ENCODE measurements at regions not wholly inside any gene's neighbourhood (a gene's known extent, or its start where the extent isn't known, plus 50 kb on each side); places are given as distances from the start of the nearest gene placed in this dataset.
A peak's percentile ranks its signal among the peaks of the same experiment; 100 is the strongest.

DNA sequence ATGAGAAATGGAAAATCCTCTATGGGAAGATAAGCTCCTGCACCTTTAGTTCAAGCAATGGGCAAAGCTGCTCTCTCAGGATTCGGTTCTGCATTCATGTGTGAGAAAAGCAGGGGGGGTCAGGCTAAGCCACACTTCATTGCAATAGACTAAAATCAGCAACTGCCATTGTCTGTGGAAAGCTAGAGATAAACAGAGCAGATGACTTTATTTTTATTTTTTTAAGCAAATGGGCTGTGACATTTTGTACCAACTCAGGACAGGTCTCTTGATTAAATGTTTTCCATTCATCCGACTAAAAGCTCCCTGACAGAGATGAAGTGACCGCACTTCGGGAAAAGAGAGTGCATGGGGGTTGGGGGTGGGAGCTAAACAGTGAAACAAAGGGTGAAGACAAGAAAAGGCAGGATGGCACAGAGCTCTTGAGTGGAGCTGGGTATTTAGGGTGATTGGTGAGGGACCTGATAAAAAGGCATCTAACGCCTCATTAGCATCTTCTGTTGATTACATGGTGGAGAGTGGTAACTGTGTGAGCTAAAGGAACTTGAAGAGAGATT, 987.4 kb downstream of the TUSC7 start:
- H3K27ac Mint-ChIP-seq = no peak overlapping the region
- ATAC-seq = no peak
- no peaks in the 10 kb centered on the region for H3K4me1 Mint-ChIP-seq
- H3K36me3 Mint-ChIP-seq = no peaks in the 10 kb centered on the region
- H3K9me3 Mint-ChIP-seq = no peaks in the 10 kb centered on the region
- no peaks in the 10 kb centered on the region for H3K27me3 Mint-ChIP-seq
- H3K4me3 Mint-ChIP-seq = no peak overlapping the region

DNA sequence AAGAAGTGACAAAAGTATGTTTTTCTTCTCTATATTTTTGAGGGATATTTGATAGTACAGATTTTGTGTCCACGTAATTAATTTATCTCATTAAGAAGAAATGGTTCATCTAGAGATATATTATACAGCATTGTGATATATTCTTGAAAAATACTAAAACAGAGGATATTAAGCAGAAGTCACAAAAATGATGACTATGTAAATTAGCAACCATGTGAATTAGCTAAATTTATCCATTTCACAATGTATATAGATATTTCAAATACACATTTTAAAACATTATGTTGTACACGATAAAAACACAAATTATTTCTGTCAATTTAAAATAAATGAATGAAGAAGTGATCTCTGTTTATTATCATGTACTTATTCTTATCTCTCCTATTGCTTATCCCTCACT, 989.5 kb downstream of the TUSC7 start:
- H3K27me3 Mint-ChIP-seq = no peaks in the 10 kb centered on the region
- H3K4me3 Mint-ChIP-seq = no peak overlapping the region
- H3K36me3 Mint-ChIP-seq = no peaks in the 10 kb centered on the region
- ATAC-seq = no peak
- no peaks in the 10 kb centered on the region for H3K9me3 Mint-ChIP-seq
- H3K27ac Mint-ChIP-seq = no peak overlapping the region
- no peaks in the 10 kb centered on the region for H3K4me1 Mint-ChIP-seq

DNA sequence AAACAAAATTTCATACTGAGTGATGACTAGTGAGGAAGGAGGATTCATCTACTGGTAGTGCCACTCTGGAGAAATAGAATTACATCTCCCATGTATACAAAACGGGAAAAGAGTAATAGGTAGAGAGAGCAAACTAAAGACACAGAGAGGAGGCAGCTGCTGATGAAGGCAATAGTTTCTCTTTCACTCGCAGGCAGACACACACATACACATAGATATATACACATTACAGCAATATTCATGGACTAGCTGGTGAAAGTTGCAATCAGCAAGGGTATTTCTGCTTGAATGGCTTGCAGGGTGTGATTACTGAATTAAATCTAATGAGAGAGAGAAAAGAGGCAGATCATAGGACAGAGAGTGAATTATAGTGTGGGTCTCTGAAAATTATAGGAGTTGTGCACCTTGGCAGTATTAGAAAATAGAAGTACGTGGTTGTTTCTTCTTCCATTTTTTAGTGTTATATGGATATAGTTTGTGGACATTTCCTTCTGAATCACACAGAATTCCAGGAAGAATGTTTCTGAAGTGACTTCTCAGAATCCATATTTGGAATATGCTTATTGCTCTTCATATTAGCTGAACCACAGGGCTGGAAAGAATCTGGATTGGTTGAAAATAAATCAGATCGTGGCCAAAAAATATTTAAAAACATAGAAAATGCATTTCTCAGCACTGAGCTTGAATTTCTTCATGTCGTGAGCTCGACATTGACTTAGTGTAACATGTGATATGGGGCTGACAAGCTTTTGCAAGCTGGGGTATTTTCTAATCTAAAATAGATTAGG, 991.2 kb downstream of the TUSC7 start:
- Mint-ChIP-seq H3K36me3 (no peaks in the 10 kb centered on the region), H3K27ac (no peak overlapping the region), H3K9me3 (no peaks in the 10 kb centered on the region), H3K27me3 (no peaks in the 10 kb centered on the region), H3K4me3 (no peak overlapping the region), H3K4me1 (no peaks in the 10 kb centered on the region)
- ATAC-seq = no peak

DNA sequence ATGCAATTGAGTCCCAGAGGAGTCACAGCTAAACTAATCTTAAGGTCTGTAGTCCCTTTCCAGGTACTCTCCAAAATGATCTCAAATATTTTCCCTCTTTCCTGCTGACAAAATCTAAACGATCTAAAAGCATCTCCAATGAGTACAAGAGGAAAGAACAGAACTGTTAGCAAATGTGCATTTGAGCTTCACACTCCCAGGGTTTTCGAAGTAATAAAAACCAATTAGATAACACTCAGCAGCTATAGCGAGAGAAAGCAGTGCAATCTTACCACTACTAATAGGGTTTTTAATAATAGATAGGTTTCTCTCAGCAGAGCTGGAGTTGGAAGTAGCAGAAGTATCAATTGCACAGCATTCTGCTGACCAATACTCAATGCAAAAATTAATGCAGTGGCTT, 995.4 kb downstream of the TUSC7 start:
- H3K9me3 Mint-ChIP-seq = no peaks in the 10 kb centered on the region
- no peaks in the 10 kb centered on the region for H3K27me3 Mint-ChIP-seq
- H3K4me1 Mint-ChIP-seq = no peaks in the 10 kb centered on the region
- H3K27ac Mint-ChIP-seq = no peak overlapping the region
- H3K4me3 Mint-ChIP-seq = no peak overlapping the region
- H3K36me3 Mint-ChIP-seq = no peaks in the 10 kb centered on the region
- ATAC-seq = no peak

DNA sequence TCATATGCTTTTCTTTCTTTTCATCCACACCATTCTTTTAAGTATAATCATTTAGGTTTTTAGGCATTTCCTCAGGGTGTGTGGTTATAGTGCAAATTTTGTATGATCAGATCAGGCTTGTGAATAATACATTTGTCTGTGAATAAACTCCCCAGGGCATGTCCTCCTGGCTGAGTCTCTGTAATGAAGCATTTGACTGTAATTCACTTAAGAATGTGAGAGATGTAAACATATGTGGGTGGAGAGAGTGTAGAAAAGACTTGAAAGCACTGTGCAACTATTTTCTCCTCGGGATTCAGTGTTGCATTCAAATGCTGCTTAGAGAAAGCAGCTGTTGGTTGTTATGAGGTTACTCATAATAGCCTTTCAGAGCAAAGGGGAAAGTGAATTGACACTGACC, 996.5 kb downstream of the TUSC7 start:
- ATAC-seq = no peak
- no peaks in the 10 kb centered on the region for H3K27me3 Mint-ChIP-seq
- H3K9me3 Mint-ChIP-seq = peaks cover 4% of the 10 kb centered on the region
- H3K4me3 Mint-ChIP-seq = no peak overlapping the region
- no peaks in the 10 kb centered on the region for H3K4me1 Mint-ChIP-seq
- H3K27ac Mint-ChIP-seq = no peak overlapping the region
- H3K36me3 Mint-ChIP-seq = no peaks in the 10 kb centered on the region

DNA sequence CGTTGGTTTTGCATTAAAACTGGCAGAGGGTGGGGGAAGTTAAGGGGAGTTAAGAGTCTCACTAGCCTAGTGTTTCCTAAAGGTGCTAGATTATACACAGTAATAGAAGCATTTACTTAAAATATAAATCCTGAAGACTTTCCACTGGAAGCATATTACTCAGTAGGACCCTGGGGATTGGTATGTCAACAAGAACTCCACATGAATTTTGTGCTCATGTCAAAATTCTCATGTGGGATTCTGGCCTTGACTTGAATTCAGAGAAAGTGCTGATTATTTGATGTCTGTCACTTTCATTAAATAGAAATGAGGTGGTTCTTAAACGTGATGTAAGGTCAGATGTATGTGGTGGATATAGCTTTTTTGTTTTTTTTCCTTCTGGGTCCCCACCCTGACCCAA, 997.2 kb downstream of the TUSC7 start:
- Mint-ChIP-seq H3K27ac (no peak overlapping the region), H3K4me1 (no peaks in the 10 kb centered on the region), H3K27me3 (no peaks in the 10 kb centered on the region), H3K4me3 (no peak overlapping the region), H3K9me3 (peaks cover 4% of the 10 kb centered on the region), H3K36me3 (no peaks in the 10 kb centered on the region)
- no peak for ATAC-seq

DNA sequence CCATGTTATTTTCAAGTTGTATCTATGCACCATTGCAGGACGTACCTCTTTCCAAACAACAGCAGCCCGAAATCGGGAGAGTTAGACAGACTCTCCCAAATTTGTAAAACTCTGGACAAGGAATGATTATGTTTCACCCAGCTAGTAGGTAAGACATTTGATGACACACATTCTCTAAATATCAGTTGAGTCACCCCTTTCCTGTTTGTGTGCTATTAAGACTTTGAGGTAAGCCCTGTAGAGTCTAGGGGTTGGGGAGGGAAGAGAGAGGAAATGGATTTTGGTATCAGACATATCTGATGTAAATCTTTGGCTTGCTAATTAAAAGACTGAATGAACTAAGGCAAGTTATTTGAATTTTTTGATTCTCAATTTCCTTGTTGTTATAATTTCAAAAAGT, 999.0 kb downstream of the TUSC7 start:
- Mint-ChIP-seq H3K4me3 (no peak overlapping the region), H3K27me3 (no peaks in the 10 kb centered on the region), H3K27ac (no peak overlapping the region), H3K36me3 (no peaks in the 10 kb centered on the region), H3K9me3 (peaks cover 4% of the 10 kb centered on the region), H3K4me1 (no peaks in the 10 kb centered on the region)
- no peak for ATAC-seq

DNA sequence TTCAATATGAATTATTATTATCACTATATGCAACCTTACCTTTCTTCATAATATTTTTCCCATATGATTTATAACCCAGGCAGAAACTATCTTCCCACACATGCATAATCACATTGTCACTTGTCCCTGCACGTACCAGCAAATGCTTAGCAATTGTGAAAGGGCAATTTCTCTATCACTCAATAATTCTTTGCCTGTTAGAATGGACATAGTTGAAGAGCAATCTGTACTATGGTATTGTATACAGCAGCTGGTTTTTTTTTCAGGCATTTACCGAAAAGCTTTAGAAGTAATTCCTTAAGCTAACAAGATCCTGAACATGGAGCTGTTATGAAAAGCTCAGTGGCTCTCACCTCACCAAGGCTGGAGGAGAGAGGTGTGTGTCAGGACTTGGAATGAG, 999.5 kb downstream of the TUSC7 start:
- H3K4me3 Mint-ChIP-seq = no peak overlapping the region
- no peaks in the 10 kb centered on the region for H3K4me1 Mint-ChIP-seq
- ATAC-seq = no peak
- no peaks in the 10 kb centered on the region for H3K27me3 Mint-ChIP-seq
- no peaks in the 10 kb centered on the region for H3K36me3 Mint-ChIP-seq
- peaks cover 4% of the 10 kb centered on the region for H3K9me3 Mint-ChIP-seq
- H3K27ac Mint-ChIP-seq = no peak overlapping the region

DNA sequence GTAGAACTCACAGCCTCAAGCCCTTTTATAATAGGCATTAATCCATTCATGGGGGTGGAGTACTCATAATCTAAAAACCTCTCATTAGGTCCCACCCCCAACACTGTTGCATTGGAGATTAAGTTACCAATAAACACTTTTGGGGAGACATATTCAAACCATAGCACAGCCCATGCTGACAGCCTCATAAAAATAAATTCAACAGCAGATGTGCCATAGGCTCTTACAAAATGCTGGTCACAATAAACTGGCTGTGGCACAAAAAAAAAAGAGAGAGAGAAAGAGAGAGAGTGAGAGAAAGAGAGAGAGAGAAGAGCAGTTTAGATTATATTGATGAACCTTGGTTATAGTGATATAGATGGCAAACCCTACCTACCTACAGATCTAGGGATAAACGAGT, 1000.9 kb downstream of the TUSC7 start:
- Mint-ChIP-seq H3K4me3 (no peak overlapping the region), H3K27me3 (no peaks in the 10 kb centered on the region), H3K4me1 (no peaks in the 10 kb centered on the region), H3K36me3 (no peaks in the 10 kb centered on the region), H3K27ac (no peak overlapping the region), H3K9me3 (peaks cover 4% of the 10 kb centered on the region)
- ATAC-seq = no peak

DNA sequence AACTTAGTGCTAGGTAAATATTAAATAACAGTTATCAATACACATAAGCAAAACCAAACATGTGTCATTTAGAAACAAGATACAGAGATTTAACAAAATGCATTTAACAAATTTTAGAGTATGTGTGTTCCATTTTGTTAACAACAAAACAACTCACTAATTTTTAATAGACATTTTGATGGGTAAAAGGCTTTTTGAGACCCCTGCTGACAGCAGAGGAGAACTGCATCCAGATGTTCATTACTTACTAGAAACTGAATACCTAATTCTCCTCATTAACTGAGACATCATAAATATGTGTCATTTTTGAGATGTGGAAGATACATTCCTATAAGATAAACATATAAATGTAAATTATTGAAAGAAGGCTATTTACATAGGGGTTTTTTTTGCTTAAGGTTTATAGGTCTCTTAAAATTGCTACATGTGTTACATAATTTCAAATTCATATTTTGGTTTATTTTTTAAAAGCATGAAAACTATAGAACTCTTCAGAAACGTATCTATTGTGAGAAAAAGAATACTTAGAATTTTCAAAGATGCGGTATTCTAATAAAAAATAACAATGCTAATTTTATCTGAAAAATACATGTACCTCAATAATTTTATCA, 1009.8 kb downstream of the TUSC7 start:
- ATAC-seq = no peak
- H3K4me1 Mint-ChIP-seq = peaks cover 14% of the 10 kb centered on the region

DNA sequence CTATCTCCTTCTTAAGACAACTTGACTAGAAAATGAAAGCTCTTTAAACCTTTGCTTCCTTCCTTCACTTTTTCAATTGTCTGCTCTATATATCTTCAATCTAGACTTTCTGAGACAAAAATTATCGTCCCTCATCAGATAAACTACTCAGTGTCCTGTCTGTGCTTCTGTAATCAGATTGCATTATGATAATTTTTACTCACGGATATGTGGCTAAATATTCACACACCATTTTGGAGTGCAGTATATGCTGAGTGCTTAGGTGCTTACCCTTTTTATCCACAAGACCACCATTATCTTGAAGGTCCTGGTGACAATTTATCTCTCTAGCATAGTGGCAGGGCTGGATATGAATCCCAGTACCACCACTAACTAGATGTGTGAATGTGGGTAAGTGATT, 1012.3 kb downstream of the TUSC7 start:
- Mint-ChIP-seq H3K9me3 (no peaks in the 10 kb centered on the region), H3K27ac (no peak overlapping the region), H3K4me3 (no peak overlapping the region), H3K27me3 (no peaks in the 10 kb centered on the region), H3K36me3 (no peaks in the 10 kb centered on the region), H3K4me1 (peaks cover 14% of the 10 kb centered on the region)
- ATAC-seq = no peak

More for the DNA sequence above, 1009.8 kb downstream of the TUSC7 start:
- no peak overlapping the region for H3K4me3 Mint-ChIP-seq
- no peaks in the 10 kb centered on the region for H3K9me3 Mint-ChIP-seq
- no peaks in the 10 kb centered on the region for H3K27me3 Mint-ChIP-seq
- H3K36me3 Mint-ChIP-seq = no peaks in the 10 kb centered on the region
- H3K27ac Mint-ChIP-seq = no peak overlapping the region

DNA sequence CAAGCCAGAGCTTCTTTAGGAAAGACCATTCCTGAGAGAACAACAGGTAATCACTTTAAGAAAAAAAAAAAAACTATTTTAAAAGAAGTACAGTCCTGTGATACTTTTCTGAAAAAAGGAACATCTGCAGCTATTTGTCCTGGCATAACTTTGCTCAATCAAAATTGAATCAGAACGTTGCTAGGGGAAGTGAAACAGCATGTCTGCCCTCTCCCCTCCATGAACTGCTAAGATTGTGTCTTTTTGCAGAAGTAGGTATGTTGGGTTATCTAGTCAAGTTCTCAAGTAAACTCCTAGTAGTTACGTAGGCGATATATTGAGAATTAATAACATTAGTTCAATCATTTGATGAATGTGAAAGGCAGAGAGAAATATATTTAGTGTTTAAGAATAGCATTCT, 1013.3 kb downstream of the TUSC7 start:
- no peak overlapping the region for H3K27ac Mint-ChIP-seq
- H3K4me1 Mint-ChIP-seq = peaks cover 14% of the 10 kb centered on the region
- no peaks in the 10 kb centered on the region for H3K9me3 Mint-ChIP-seq
- no peaks in the 10 kb centered on the region for H3K27me3 Mint-ChIP-seq
- no peak overlapping the region for H3K4me3 Mint-ChIP-seq
- no peaks in the 10 kb centered on the region for H3K36me3 Mint-ChIP-seq
- ATAC-seq = peak; percentile 80

DNA sequence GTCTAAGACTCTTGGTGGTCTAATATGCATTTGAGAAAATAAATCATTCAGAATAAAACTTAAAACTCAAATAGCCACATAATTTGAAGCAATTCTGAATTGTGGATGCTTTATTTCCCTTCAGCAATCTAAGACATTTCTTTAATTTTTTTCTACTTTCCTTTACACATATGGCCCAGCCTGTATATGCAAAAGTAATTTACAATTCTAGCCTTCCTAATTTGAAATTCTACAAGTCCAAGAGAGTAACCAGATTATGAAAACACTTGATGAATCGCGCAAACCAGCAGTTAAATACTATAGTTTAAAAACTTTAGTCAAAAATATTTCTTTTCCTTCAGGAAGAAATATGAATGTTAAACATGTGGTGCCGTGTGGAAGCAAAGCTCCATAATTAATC, 1014.2 kb downstream of the TUSC7 start:
- H3K4me3 Mint-ChIP-seq = no peak overlapping the region
- H3K36me3 Mint-ChIP-seq = no peaks in the 10 kb centered on the region
- no peaks in the 10 kb centered on the region for H3K9me3 Mint-ChIP-seq
- peaks cover 14% of the 10 kb centered on the region for H3K4me1 Mint-ChIP-seq
- no peak for ATAC-seq
- no peak overlapping the region for H3K27ac Mint-ChIP-seq
- H3K27me3 Mint-ChIP-seq = no peaks in the 10 kb centered on the region

DNA sequence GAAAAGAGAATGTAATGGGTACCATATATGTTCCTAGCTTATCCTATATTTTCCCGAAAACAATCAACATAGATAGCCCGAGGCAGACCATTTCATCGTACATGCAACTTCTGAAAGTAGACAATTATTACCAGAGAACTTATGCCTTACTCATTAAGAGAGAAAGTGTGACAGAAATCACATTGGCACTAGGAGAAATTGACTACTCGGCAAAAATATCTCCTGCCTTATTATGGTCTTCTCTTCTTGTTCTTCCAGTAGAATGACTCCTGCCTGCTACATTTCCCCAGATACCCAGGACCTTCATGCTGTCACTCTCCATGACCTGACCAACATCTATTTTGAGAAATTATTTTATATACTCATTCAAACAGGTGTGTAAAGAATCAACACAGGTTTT, 1015.7 kb downstream of the TUSC7 start:
- ATAC-seq = no peak
- Mint-ChIP-seq H3K9me3 (no peaks in the 10 kb centered on the region), H3K4me3 (no peak overlapping the region), H3K36me3 (no peaks in the 10 kb centered on the region), H3K27ac (no peak overlapping the region), H3K4me1 (peaks cover 14% of the 10 kb centered on the region), H3K27me3 (no peaks in the 10 kb centered on the region)

DNA sequence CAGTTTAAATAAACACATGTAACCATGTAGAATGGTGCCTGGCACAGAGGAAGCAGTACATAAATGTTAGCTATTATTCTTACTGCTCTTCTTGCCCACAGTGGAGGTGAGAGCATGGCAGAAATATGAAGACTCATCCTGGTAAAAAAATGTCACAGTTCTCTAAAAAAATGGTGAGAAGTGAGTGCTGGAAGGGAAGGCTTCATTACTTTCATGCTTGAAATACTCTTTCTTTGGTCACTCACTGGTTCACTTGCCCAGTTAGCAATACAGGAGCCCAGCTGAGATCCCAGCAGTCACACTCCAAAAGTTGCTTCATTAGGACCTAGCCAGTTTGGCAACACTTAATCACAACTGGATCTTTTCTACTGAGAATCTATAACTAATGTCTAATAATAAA, 1017.2 kb downstream of the TUSC7 start:
- no peak for ATAC-seq
- H3K9me3 Mint-ChIP-seq = no peaks in the 10 kb centered on the region
- H3K4me1 Mint-ChIP-seq = peaks cover 7% of the 10 kb centered on the region

DNA sequence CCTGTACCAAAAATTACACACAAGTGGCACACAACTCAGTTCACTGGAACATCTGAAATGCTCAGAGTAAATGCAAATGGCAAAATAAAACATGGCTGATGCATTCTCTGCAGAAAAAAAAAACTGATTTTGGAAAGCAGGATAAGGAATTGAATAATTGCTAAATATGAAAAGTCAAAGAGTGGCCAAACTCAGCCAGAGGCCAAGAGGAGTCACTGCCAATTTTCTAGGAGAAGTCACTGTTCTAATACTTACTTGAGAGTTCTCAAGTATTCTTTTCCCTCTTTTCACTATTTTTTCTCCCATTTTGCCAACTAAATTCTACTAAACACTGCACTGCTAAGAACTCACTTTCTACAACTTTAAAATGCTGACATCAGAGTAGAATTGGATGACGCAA, 1018.6 kb downstream of the TUSC7 start:
- no peaks in the 10 kb centered on the region for H3K27me3 Mint-ChIP-seq
- H3K36me3 Mint-ChIP-seq = no peaks in the 10 kb centered on the region
- no peak for ATAC-seq
- H3K9me3 Mint-ChIP-seq = no peaks in the 10 kb centered on the region
- no peak overlapping the region for H3K4me3 Mint-ChIP-seq
- no peak overlapping the region for H3K27ac Mint-ChIP-seq
- no peaks in the 10 kb centered on the region for H3K4me1 Mint-ChIP-seq

More for the DNA sequence above, 1017.2 kb downstream of the TUSC7 start:
- Mint-ChIP-seq H3K4me3 (no peak overlapping the region), H3K27ac (no peak overlapping the region), H3K27me3 (no peaks in the 10 kb centered on the region), H3K36me3 (no peaks in the 10 kb centered on the region)
